BE2C (cell line): ENCODE measurements at regions not wholly inside any gene's neighbourhood (a gene's known extent, or its start where the extent isn't known, plus 50 kb on each side); places are given as distances from the start of the nearest gene placed in this dataset.

Experiments
- DNase-seq: peaks from one replicate; pipeline ENCODE4 v3.0.0-alpha.2; 2020
- H3K27me3 ChIP-seq: fragments of 250-450 bp; sonication (Bioruptor Pico); 2 replicates; pipeline ENCODE4 v1.5.1; 2020; ENCODE audit warnings: mild to moderate bottlenecking
- H3K36me3 ChIP-seq: fragments of 250-450 bp; sonication (Bioruptor Pico); 2 replicates; pipeline ENCODE4 v1.5.1; 2020; ENCODE audit warnings: mild to moderate bottlenecking
- H3K4me1 ChIP-seq: fragments of 250-450 bp; sonication (Bioruptor Pico); 2 replicates; pipeline ENCODE4 v1.5.1; 2020
- H3K4me3 ChIP-seq: 2 replicates; pipeline ENCODE4 v1.5.1; 2011; ENCODE audit warnings: low read depth, low read length
- H3K9me3 ChIP-seq: fragments of 250-450 bp; sonication (Bioruptor Pico); 2 replicates; pipeline ENCODE4 v1.5.1; 2020
- CTCF ChIP-seq: IDR thresholded peaks from 2 replicates; pipeline ENCODE4 v1.5.1; 2012; ENCODE audit warnings: mild to moderate bottlenecking, low read depth, low read length

- Histone ChIP-seq H3K36me3 (no peaks in the 10 kb centered on the region), H3K4me3 (no peak overlapping the region), H3K27me3 (no peaks in the 10 kb centered on the region), H3K4me1 (no peaks in the 10 kb centered on the region), H3K9me3 (no peaks in the 10 kb centered on the region)
- DNase-seq, result no peak
- TF ChIP-seq CTCF, result no peak
Measured at GRCh38 chr7:54465095-54465494, 77.1 kb upstream of the VSTM2A start.

GRCh38 chr7:54469740-54470139 is 72.4 kb upstream of the VSTM2A start:
- no peaks in the 10 kb centered on the region for H3K9me3 ChIP-seq
- no peaks in the 10 kb centered on the region for H3K27me3 ChIP-seq
- no peak overlapping the region for H3K4me3 ChIP-seq
- H3K4me1 ChIP-seq, result no peaks in the 10 kb centered on the region
- H3K36me3 ChIP-seq, result no peaks in the 10 kb centered on the region
- TF ChIP-seq CTCF, result no peak
- DNase-seq, result no peak

- Histone ChIP-seq H3K27me3 (no peaks in the 10 kb centered on the region), H3K4me3 (no peak overlapping the region), H3K9me3 (no peaks in the 10 kb centered on the region; the same call in 1 of the 2 replicates), H3K36me3 (no peaks in the 10 kb centered on the region), H3K4me1 (no peaks in the 10 kb centered on the region)
- no peak for DNase-seq
- TF ChIP-seq CTCF, result no peak
Measured at GRCh38 chr7:54476609-54477008, 65.6 kb upstream of the VSTM2A start.

DNA sequence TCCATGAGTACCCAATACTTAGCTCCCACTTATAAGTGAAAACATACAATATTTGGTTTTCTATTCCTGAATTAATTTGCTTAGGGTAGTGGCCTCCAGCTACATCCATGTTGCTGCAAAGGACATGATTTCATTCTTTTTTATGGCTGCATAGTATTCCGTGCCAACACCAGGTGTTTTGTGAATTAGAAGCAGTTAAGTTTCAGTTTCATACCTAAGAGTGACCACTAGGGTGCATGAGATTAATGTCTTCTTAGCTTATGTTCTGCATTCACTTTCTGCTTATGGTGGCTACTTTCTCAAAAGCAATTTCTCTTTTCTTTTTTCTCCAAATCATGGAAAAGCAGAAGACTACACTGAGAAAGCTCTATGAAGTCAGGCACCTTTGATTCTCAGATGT is 65.1 kb upstream of the VSTM2A start:
- Histone ChIP-seq H3K4me3 (no peak overlapping the region), H3K4me1 (no peaks in the 10 kb centered on the region), H3K27me3 (no peaks in the 10 kb centered on the region), H3K9me3 (no peaks in the 10 kb centered on the region; the same call in 1 of the 2 replicates), H3K36me3 (no peaks in the 10 kb centered on the region)
- DNase-seq, result no peak
- no peak for TF ChIP-seq CTCF

DNA sequence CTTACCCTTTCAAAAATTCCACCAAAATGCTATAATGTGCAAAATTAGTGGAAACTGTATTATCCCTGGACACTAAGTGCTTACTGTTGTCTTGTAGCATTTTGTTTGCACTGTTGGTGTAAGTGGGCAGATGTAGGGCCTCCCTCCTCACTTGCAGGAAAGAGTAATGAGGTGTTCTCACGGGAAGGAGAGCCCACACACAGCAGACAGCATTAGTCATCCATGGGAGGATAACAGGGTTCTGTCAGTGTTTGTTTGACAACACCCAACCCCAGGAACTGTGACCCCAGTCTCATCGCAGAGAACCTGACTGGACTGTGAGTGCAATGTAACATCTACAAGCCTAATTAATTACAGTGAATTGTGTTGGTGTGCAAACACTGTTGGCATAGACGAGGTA is 58.7 kb upstream of the VSTM2A start:
- Histone ChIP-seq H3K4me3 (no peak overlapping the region), H3K27me3 (no peaks in the 10 kb centered on the region), H3K4me1 (no peaks in the 10 kb centered on the region), H3K36me3 (no peaks in the 10 kb centered on the region), H3K9me3 (peaks cover 2% of the 10 kb centered on the region; the same call in 1 of the 2 replicates)
- no peak for TF ChIP-seq CTCF
- DNase-seq, result no peak

GRCh38 chr7:54485044-54485443 is 57.1 kb upstream of the VSTM2A start:
- TF ChIP-seq CTCF, result no peak
- Histone ChIP-seq H3K4me1 (no peaks in the 10 kb centered on the region), H3K4me3 (no peak overlapping the region), H3K9me3 (peaks cover 2% of the 10 kb centered on the region; the same call in 1 of the 2 replicates), H3K36me3 (no peaks in the 10 kb centered on the region), H3K27me3 (no peaks in the 10 kb centered on the region)
- DNase-seq, result no peak
